Calu3 (cell line): ENCODE measurements at regions not wholly inside any gene's neighbourhood (a gene's known extent, or its start where the extent isn't known, plus 50 kb on each side); places are given as distances from the start of the nearest gene placed in this dataset.

ENCODE experiments used
- BruUV-seq: library from RNA; stranded (reverse); fragments of 400-500 nt; replicated peaks from 2 replicates; lab custom pipeline; 2021; lab: Mats Ljungman, UMichigan
- CTCF ChIA-PET: fragments of 300-600 bp; sonication (Branson Sonifier 250); formaldehyde crosslinking; loops from one replicate; lab custom pipeline; 2022; ENCODE audit warnings: antibody characterized with exemption; lab: Charles Lee
- DNase-seq: peaks from one replicate; pipeline ENCODE4 v3.0.0; 2022
- H3K27ac Mint-ChIP-seq: one replicate; pipeline ENCODE4 v1.8.0; 2022; ENCODE audit warnings: mixed read lengths; ENCODE audit not compliant: unreplicated experiment
- H3K27me3 Mint-ChIP-seq: one replicate; pipeline ENCODE4 v1.8.0; 2022; ENCODE audit warnings: mixed read lengths; ENCODE audit not compliant: unreplicated experiment
- H3K36me3 Mint-ChIP-seq: one replicate; pipeline ENCODE4 v1.8.0; 2022; ENCODE audit warnings: mild to moderate bottlenecking, moderate library complexity, mixed read lengths; ENCODE audit not compliant: insufficient read depth, unreplicated experiment
- H3K4me1 Mint-ChIP-seq: one replicate; pipeline ENCODE4 v1.8.0; 2022; ENCODE audit warnings: mild to moderate bottlenecking, low read depth, mixed read lengths; ENCODE audit not compliant: unreplicated experiment
- H3K4me3 Mint-ChIP-seq: one replicate; pipeline ENCODE4 v1.8.0; 2022; ENCODE audit warnings: mild to moderate bottlenecking, low read depth, moderate library complexity, mixed read lengths; ENCODE audit not compliant: unreplicated experiment
- H3K9me3 Mint-ChIP-seq: one replicate; pipeline ENCODE4 v1.8.0; 2022; ENCODE audit warnings: low read depth, mixed read lengths; ENCODE audit not compliant: unreplicated experiment
- CTCF ChIP-seq: fragments of 200-600 bp; IDR thresholded peaks from one replicate; pipeline ENCODE4 v1.8.0; 2022; ENCODE audit warnings: antibody characterized with exemption; ENCODE audit not compliant: unreplicated experiment
- intact Hi-C: fragments of 100-400 bp; cut with micrococcal nuclease; formaldehyde crosslinking; loops from one replicate; pipeline ENCODE4 v1.10.0; 2022; ENCODE audit not compliant: unreplicated experiment

GRCh38 chr5:42217791-42218190 is 205.4 kb upstream of the GHR start:
- BruUV-seq, result no TSS peak
- Mint-ChIP-seq H3K4me1 (no peaks in the 10 kb centered on the region), H3K4me3 (no peak overlapping the region), H3K9me3 (no peaks in the 10 kb centered on the region), H3K27ac (no peak overlapping the region), H3K27me3 (peaks cover 2% of the 10 kb centered on the region), H3K36me3 (no peaks in the 10 kb centered on the region)
- DNase-seq, result no peak
- no peak for TF ChIP-seq CTCF
- CTCF ChIA-PET, result interaction anchor here (1.0 kb wide), 1 partner anchor 8 kb away, joined by 3 read pairs; no protein-coding TSS in a partner anchor
- intact Hi-C loops, result no loop called here

GRCh38 chr5:42225009-42225408 is 198.2 kb upstream of the GHR start:
- no peak for TF ChIP-seq CTCF
- BruUV-seq, result no TSS peak
- H3K27ac Mint-ChIP-seq, result no peak overlapping the region
- intact Hi-C loops, result loop anchor here (5.0 kb wide), 1 partner anchor 362 kb away; no protein-coding TSS in a partner anchor
- CTCF ChIA-PET, result interaction anchor here (1.1 kb wide), 1 partner anchor 8 kb away, joined by 3 read pairs; no protein-coding TSS in a partner anchor
- H3K9me3 Mint-ChIP-seq, result no peaks in the 10 kb centered on the region
- peaks cover 20% of the 10 kb centered on the region for H3K27me3 Mint-ChIP-seq
- H3K4me3 Mint-ChIP-seq, result no peak overlapping the region
- no peaks in the 10 kb centered on the region for H3K4me1 Mint-ChIP-seq
- no peak for DNase-seq
- H3K36me3 Mint-ChIP-seq, result no peaks in the 10 kb centered on the region

- Mint-ChIP-seq H3K4me3 (no peak overlapping the region), H3K9me3 (no peaks in the 10 kb centered on the region), H3K36me3 (no peaks in the 10 kb centered on the region), H3K27me3 (peaks cover 21% of the 10 kb centered on the region), H3K27ac (no peak overlapping the region), H3K4me1 (no peaks in the 10 kb centered on the region)
- intact Hi-C loops, result loop anchor here (5.0 kb wide), 1 partner anchor 359 kb away; no protein-coding TSS in a partner anchor
- no TSS peak for BruUV-seq
- no peak for DNase-seq
- CTCF ChIA-PET, result interaction anchor here (1.2 kb wide), 1 partner anchor 355 kb away, joined by 3 read pairs; no protein-coding TSS in a partner anchor
- TF ChIP-seq CTCF, result no peak
Observed at GRCh38 chr5:42228279-42228678, 195.0 kb upstream of the GHR start.

GRCh38 chr5:42230839-42231238 is 192.4 kb upstream of the GHR start:
- intact Hi-C loops, result no loop called here
- Mint-ChIP-seq H3K36me3 (no peaks in the 10 kb centered on the region), H3K4me3 (no peak overlapping the region), H3K4me1 (no peaks in the 10 kb centered on the region), H3K9me3 (no peaks in the 10 kb centered on the region), H3K27ac (no peak overlapping the region), H3K27me3 (peaks cover 16% of the 10 kb centered on the region)
- CTCF ChIA-PET, result no interaction called here
- no peak for TF ChIP-seq CTCF
- BruUV-seq, result no TSS peak
- no peak for DNase-seq
